ENCODE measurements at regions not wholly inside any gene's neighbourhood (a gene's known extent, or its start where the extent isn't known, plus 50 kb on each side); places are given as distances from the start of the nearest gene placed in this dataset.

- Histone ChIP-seq H2AFZ (ENCODE audit: control insufficient read depth, low read depth, low read length) (no peak overlapping the region), H3K4me2 (ENCODE audit: control insufficient read depth, insufficient read depth) (no peak overlapping the region), H3K27me3 (replicated peaks in 1 of 2; ENCODE audit: control insufficient read depth in 2 of 2, insufficient read depth in 2 of 2, low read length in 1 of 2) (no peaks in the 10 kb centered on the region), H3K79me2 (ENCODE audit: control insufficient read depth, insufficient read depth, low read length) (no peaks in the 10 kb centered on the region), H3K4me1 (ENCODE audit: control insufficient read depth, insufficient read depth, low read length) (no peaks in the 10 kb centered on the region), H3K36me3 (ENCODE audit: control insufficient read depth in 2 of 2, insufficient read depth in 2 of 2, low read length in 1 of 2) (no peaks in the 10 kb centered on the region), H3K9me3 (replicated peaks; ENCODE audit: control insufficient read depth, insufficient read depth, low read length) (no peaks in the 10 kb centered on the region), H3K9ac (ENCODE audit: control insufficient read depth, insufficient read depth, low read length) (no peak overlapping the region), H4K20me1 (ENCODE audit: control insufficient read depth, insufficient read depth) (no peaks in the 10 kb centered on the region), H3K27ac (ENCODE audit: control insufficient read depth, insufficient read depth) (no peak overlapping the region), H3K4me3 (no peak overlapping the region)
- no peak for TF ChIP-seq NR2F1 (conservative IDR thresholded peaks at IDR 0.05)
- no peak for TF ChIP-seq SMARCA5 (IDR thresholded peaks at IDR 0.05)
- no peak for TF ChIP-seq HSF1 (IDR thresholded peaks at IDR 0.05; ENCODE audit: low read depth, low read length)
- no peak for TF ChIP-seq ZNF622 (IDR thresholded peaks at IDR 0.05)
- TF ChIP-seq POLR2AphosphoS2 (IDR thresholded peaks at IDR 0.05; ENCODE audit: low read depth, low read length): no peak
- TF ChIP-seq IKZF1 (conservative IDR thresholded peaks at IDR 0.05): no peak
- no peak for TF ChIP-seq E4F1 (IDR thresholded peaks at IDR 0.05; ENCODE audit: borderline replicate concordance, partially characterized antibody)
- no peak for TF ChIP-seq SKIL (IDR thresholded peaks at IDR 0.05; ENCODE audit: low read depth, poor library complexity, severe bottlenecking)
- no peak for TF ChIP-seq IRF5 (IDR thresholded peaks at IDR 0.05; ENCODE audit: borderline replicate concordance)
- no peak for TF ChIP-seq SMC3 (IDR thresholded peaks at IDR 0.05; ENCODE audit: borderline replicate concordance, low read length)
- TF ChIP-seq SUZ12 (IDR thresholded peaks at IDR 0.05; ENCODE audit: unreplicated experiment): no peak
- no peak for TF ChIP-seq BCL11A (IDR thresholded peaks at IDR 0.05; ENCODE audit: low read depth, low read length)
- TF ChIP-seq RELB (IDR thresholded peaks at IDR 0.05; ENCODE audit: low read depth): no peak
- no peak for TF ChIP-seq EZH2 (IDR thresholded peaks at IDR 0.05; ENCODE audit: borderline replicate concordance, control insufficient read depth, low read depth, low read length)
- TF ChIP-seq SIX5 (IDR thresholded peaks at IDR 0.05; ENCODE audit: low read depth, low read length, severe bottlenecking): no peak
- ATAC-seq (no peak), FAIRE-seq (no peak), DNase-seq (ENCODE audit: low read depth, low spot score) (no peak)
- POLR2A ChIA-PET: no interaction called here
- SMC1A ChIA-PET (ENCODE audit: uncharacterized antibody, unreplicated experiment): no interaction called here
- WGBS (ENCODE audit: insufficient coverage, insufficient replicate concordance, low lambda C conversion rate, missing lambda C conversion rate): 65% methylated on average over 2 of the region's 2 CpGs
- CTCF ChIA-PET: no interaction called here
- in situ Hi-C loops (cut with MboI) (no loop called here), intact Hi-C loops (cut with micrococcal nuclease; ENCODE audit: unreplicated experiment) (no loop called here)
- BruUV-seq (replicated peaks): no TSS peak
- RAD21 ChIA-PET (ENCODE audit: unreplicated experiment): no interaction called here
Measured at GRCh38 chr13:84959818-84960217, 839.4 kb downstream of the SLITRK6 start.
